Activated CD4-positive, alpha-beta memory T cell treated with anti-CD3 and anti-CD28 coated beads for 36 hours (primary cell): ENCODE measurements at regions not wholly inside any gene's neighbourhood (a gene's known extent, or its start where the extent isn't known, plus 50 kb on each side); places are given as distances from the start of the nearest gene placed in this dataset.
A peak's percentile ranks its signal among the peaks of the same experiment; 100 is the strongest.

Source experiments
- CTCF ChIA-PET: fragments of 350-600 bp; sonication (Branson Sonifier 250); formaldehyde crosslinking; loops from one replicate; lab custom pipeline; 2021; ENCODE audit warnings: antibody characterized with exemption, inconsistent platforms; lab: Charles Lee
- POLR2A ChIA-PET: fragments of 350-600 bp; sonication (Branson Sonifier 250); formaldehyde crosslinking; loops from one replicate; lab custom pipeline; 2021; ENCODE audit warnings: antibody characterized with exemption; lab: Charles Lee
- DNase-seq: peaks from one replicate; pipeline ENCODE4 v3.0.0-alpha.2; 2020
- H3K27ac Mint-ChIP-seq: one replicate; pipeline ENCODE4 v1.8.0; 2021; ENCODE audit warnings: mixed read lengths
- H3K27me3 Mint-ChIP-seq: one replicate; pipeline ENCODE4 v1.8.0; 2021; ENCODE audit warnings: mixed read lengths
- H3K36me3 Mint-ChIP-seq: one replicate; pipeline ENCODE4 v1.8.0; 2021; ENCODE audit warnings: mixed read lengths
- H3K4me1 Mint-ChIP-seq: one replicate; pipeline ENCODE4 v1.8.0; 2021; ENCODE audit warnings: low read depth, mixed read lengths
- H3K4me3 Mint-ChIP-seq: one replicate; pipeline ENCODE4 v1.8.0; 2021; ENCODE audit warnings: mild to moderate bottlenecking, mixed read lengths
- H3K9me3 Mint-ChIP-seq: one replicate; pipeline ENCODE4 v1.8.0; 2021; ENCODE audit warnings: mixed read lengths
- intact Hi-C: fragments of 100-400 bp; cut with micrococcal nuclease; formaldehyde crosslinking; loops from one replicate; pipeline ENCODE4 v1.15.1; 2023

DNA sequence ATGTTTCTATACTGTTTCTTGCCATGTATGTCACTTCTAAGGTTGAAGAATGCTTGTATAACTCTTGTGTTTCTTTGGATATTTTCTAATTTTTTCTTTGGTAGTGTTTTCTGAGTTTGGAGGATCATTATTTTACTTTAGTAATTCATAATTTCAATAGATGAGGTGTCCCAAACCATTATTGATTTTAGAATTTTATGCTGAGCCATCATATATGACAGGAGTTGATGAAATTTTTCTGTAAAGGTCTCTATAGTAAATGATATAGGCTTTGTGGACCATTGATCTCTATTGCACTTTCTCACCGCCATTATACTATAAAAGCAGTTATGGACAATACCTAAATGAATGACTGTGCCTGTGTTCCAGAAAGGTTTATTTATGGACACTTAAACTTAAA, 183.3 kb upstream of the PPP1R3A start:
- ChIA-PET POLR2A (no interaction called here), CTCF (no interaction called here)
- no peak for DNase-seq
- Mint-ChIP-seq H3K4me1 (no peaks in the 10 kb centered on the region), H3K9me3 (no peaks in the 10 kb centered on the region), H3K27me3 (peaks cover 9% of the 10 kb centered on the region), H3K27ac (no peak overlapping the region), H3K4me3 (no peak overlapping the region), H3K36me3 (no peaks in the 10 kb centered on the region)
- intact Hi-C loops, result no loop called here

DNA sequence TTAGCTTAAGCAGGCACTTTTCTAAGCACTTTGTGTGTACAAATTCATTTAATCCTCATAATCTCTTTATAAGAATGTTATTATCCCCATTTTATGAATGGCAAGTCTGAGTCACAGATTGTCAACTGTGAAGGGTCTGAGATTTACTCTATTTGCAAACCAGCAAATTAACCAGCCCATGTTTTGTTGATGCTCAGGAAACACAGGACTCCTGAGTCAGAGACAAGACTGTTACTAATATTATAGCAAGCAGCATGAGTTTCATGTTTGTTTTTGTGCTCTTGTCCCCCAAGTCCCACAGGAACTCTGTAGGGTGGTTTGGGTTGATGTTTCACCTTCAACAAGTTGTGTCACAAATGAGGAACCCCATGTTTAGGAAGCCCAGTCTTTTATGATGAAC, 182.0 kb upstream of the PPP1R3A start:
- no peak for DNase-seq
- H3K4me1 Mint-ChIP-seq, result no peaks in the 10 kb centered on the region
- ChIA-PET POLR2A (no interaction called here), CTCF (no interaction called here)
- H3K4me3 Mint-ChIP-seq, result no peak overlapping the region
- H3K36me3 Mint-ChIP-seq, result no peaks in the 10 kb centered on the region
- H3K27me3 Mint-ChIP-seq, result peaks cover 8% of the 10 kb centered on the region
- H3K27ac Mint-ChIP-seq, result no peak overlapping the region
- no peaks in the 10 kb centered on the region for H3K9me3 Mint-ChIP-seq
- intact Hi-C loops, result no loop called here

DNA sequence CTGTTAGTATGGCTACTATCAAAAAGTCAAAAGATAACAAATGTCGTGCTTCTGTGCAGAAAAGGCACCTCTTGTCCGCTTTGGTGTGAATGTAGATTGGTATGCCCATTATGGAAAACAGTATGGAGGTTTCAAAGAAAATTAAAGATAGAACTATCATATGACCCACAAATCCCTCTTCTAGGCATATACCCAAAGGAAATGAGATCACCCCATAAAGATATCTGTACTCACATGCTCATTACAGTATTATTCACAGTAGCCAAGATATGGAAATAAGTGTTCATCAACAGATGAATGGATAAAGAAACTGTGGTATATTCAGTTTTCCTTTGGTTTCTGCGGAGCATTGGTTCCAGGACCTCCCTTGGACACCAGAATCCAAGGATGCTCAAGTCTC, 180.5 kb upstream of the PPP1R3A start:
- no peak for DNase-seq
- intact Hi-C loops, result no loop called here
- Mint-ChIP-seq H3K27ac (no peak overlapping the region), H3K27me3 (peaks cover 12% of the 10 kb centered on the region), H3K4me1 (no peaks in the 10 kb centered on the region), H3K36me3 (no peaks in the 10 kb centered on the region), H3K9me3 (no peaks in the 10 kb centered on the region), H3K4me3 (no peak overlapping the region)
- ChIA-PET CTCF (no interaction called here), POLR2A (no interaction called here)

- Mint-ChIP-seq H3K27me3 (peaks cover 21% of the 10 kb centered on the region), H3K4me1 (no peaks in the 10 kb centered on the region), H3K27ac (no peak overlapping the region), H3K36me3 (no peaks in the 10 kb centered on the region), H3K4me3 (no peak overlapping the region), H3K9me3 (no peaks in the 10 kb centered on the region)
- POLR2A ChIA-PET, result no interaction called here
- no peak for DNase-seq
- CTCF ChIA-PET, result no interaction called here
- intact Hi-C loops, result no loop called here
Measured at GRCh38 chr7:114095885-114096284, 177.1 kb upstream of the PPP1R3A start.

GRCh38 chr7:114088470-114088940, 169.7 kb upstream of the PPP1R3A start:
- ChIA-PET POLR2A (no interaction called here), CTCF (no interaction called here)
- Mint-ChIP-seq H3K9me3 (no peaks in the 10 kb centered on the region), H3K27ac (no peak overlapping the region), H3K4me1 (peaks cover 28% of the 10 kb centered on the region), H3K36me3 (no peaks in the 10 kb centered on the region), H3K27me3 (peaks cover 49% of the 10 kb centered on the region), H3K4me3 (no peak overlapping the region)
- no peak for DNase-seq
- intact Hi-C loops, result loop anchor here (5.0 to 10.0 kb wide), 2 partner anchors 629 to 836 kb away; partner anchors contain the start of gene MDFIC

DNA sequence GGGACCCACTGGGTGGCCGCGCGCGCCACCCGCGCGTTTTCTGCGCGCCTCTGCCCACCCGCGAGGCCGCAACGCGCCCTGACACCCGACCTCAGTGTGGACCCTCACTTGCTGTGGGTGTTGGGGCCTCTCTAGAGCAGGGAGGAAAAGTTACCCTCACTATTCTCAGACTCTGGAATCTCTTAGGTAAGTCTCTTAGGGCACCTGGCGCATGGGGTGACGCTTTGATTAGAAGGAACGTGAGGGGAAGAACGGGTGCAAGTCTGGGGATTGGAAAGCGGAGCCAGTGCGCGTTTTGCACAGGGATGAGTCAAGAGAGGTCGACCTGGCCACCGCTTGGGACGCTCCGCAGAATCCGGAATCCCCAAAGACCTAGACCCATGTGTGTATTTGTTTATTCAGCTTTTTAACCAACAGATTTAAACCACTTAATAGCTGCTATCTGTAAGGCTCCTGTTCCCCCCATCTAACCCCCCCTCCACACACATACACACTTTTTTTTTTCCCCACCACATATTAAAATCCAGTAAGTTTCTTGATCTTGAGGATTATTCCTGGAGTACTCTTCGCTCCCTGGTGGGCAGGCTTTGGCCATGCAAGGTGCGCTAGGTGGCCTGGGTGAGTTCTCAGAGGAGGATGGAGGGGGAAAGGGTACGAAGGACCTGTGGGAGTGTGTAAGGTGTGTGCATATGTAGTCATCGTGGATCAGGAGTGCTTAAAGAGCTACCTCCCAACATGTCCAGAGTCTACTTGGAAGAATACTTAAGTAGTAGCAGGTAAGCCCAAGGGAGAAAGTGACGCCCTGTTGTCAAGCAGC, 169.1 kb upstream of the PPP1R3A start:
- DNase-seq, result no peak
- intact Hi-C loops, result loop anchor here (5.0 to 10.0 kb wide), 2 partner anchors 629 to 837 kb away; partner anchors contain the start of gene MDFIC

DNA sequence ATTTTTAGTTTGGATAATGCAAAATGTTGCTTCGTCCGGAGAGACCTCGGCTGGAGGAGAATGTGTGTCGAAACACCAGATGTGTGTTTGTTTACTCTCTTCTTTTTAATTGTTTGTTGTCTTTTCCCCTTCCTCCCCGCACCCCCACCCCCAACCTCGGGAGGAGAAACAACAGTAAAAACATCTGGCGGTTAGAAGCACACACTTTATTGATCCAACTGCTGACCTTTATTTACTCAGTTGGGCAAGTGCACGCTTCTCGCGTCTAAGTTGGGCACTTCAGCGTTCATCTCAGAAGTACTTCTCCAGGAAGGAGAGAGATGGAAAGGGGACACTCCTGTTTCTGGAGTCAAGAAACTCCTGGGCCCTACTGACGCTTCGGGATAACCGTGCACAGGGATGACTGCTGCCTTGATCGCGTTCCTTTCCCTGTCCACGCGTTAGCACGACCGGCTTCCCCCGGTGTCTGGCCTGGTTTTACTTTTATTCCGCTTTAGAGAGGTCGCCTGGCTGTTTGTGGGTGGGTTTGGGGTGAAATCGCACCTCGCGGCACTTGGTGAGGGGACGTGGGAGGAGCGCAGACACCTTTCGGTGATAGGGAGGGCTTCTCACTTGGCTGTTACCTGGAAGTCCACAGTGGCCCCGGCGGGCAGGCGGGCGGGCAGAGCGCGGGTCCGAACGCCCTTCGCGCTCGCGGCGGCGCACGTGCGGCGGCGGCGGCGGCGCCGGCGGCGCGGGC, 168.3 kb upstream of the PPP1R3A start:
- H3K27me3 Mint-ChIP-seq, result peaks cover 54% of the 10 kb centered on the region
- CTCF ChIA-PET, result no interaction called here
- peaks cover 38% of the 10 kb centered on the region for H3K4me1 Mint-ChIP-seq
- no peak overlapping the region for H3K27ac Mint-ChIP-seq
- no peaks in the 10 kb centered on the region for H3K36me3 Mint-ChIP-seq
- peak; percentile 10 for DNase-seq
- intact Hi-C loops, result loop anchor here (5.0 to 10.0 kb wide), 2 partner anchors 630 to 838 kb away; partner anchors contain the start of gene MDFIC
- peak overlapping the region; percentile 75 for H3K4me3 Mint-ChIP-seq
- H3K9me3 Mint-ChIP-seq, result no peaks in the 10 kb centered on the region
- POLR2A ChIA-PET, result no interaction called here

More for the DNA sequence above, 169.1 kb upstream of the PPP1R3A start:
- POLR2A ChIA-PET, result no interaction called here
- peaks cover 53% of the 10 kb centered on the region for H3K27me3 Mint-ChIP-seq
- H3K4me3 Mint-ChIP-seq, result no peak overlapping the region
- H3K27ac Mint-ChIP-seq, result no peak overlapping the region
- H3K36me3 Mint-ChIP-seq, result no peaks in the 10 kb centered on the region
- CTCF ChIA-PET, result no interaction called here
- H3K9me3 Mint-ChIP-seq, result no peaks in the 10 kb centered on the region
- peaks cover 35% of the 10 kb centered on the region for H3K4me1 Mint-ChIP-seq

DNA sequence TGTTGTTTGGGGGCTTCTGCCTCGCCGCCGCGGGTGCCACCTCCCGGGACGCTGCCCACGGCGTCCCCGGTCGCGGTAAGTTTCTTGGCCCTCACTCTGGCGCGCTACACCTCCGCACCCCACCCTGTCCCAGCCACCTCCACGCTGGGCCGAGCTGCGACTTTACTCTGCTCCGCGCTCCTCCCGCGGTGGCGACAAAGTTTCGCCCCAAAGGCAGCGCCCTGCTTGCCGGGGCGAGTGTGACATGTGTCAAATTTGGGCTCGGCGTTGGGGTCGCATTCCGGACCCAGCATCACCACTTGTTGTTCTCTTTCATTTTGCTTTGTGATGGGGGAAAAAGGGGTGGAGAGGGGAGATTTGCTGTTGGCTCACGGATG, 167.7 kb upstream of the PPP1R3A start:
- Mint-ChIP-seq H3K4me3 (peak overlapping the region; percentile 75), H3K27ac (no peak overlapping the region), H3K9me3 (no peaks in the 10 kb centered on the region), H3K4me1 (peaks cover 38% of the 10 kb centered on the region), H3K27me3 (peaks cover 56% of the 10 kb centered on the region), H3K36me3 (no peaks in the 10 kb centered on the region)
- intact Hi-C loops, result loop anchor here (5.0 to 10.0 kb wide), 2 partner anchors 631 to 838 kb away; partner anchors contain the start of gene MDFIC
- CTCF ChIA-PET, result no interaction called here
- DNase-seq, result peak; percentile 13
- POLR2A ChIA-PET, result no interaction called here

GRCh38 chr7:114085592-114086501, 167.0 kb upstream of the PPP1R3A start:
- H3K9me3 Mint-ChIP-seq, result no peaks in the 10 kb centered on the region
- H3K27me3 Mint-ChIP-seq, result peaks cover 59% of the 10 kb centered on the region
- H3K36me3 Mint-ChIP-seq, result no peaks in the 10 kb centered on the region
- peaks cover 38% of the 10 kb centered on the region for H3K4me1 Mint-ChIP-seq
- H3K27ac Mint-ChIP-seq, result no peak overlapping the region
- H3K4me3 Mint-ChIP-seq, result peak overlapping the region; percentile 77
- ChIA-PET POLR2A (no interaction called here), CTCF (no interaction called here)
- DNase-seq, result peak; percentile 52
- intact Hi-C loops, result loop anchor here (5.0 to 10.0 kb wide), 2 partner anchors 631 to 839 kb away; partner anchors contain the start of gene MDFIC

- ChIA-PET POLR2A (no interaction called here), CTCF (no interaction called here)
- intact Hi-C loops, result loop anchor here (5.0 to 10.0 kb wide), 2 partner anchors 632 to 840 kb away; partner anchors contain the start of gene MDFIC
- peaks cover 64% of the 10 kb centered on the region for H3K27me3 Mint-ChIP-seq
- no peak for DNase-seq
- H3K9me3 Mint-ChIP-seq, result no peaks in the 10 kb centered on the region
- H3K36me3 Mint-ChIP-seq, result no peaks in the 10 kb centered on the region
- peaks cover 38% of the 10 kb centered on the region for H3K4me1 Mint-ChIP-seq
- H3K4me3 Mint-ChIP-seq, result peak overlapping the region; percentile 77
- no peak overlapping the region for H3K27ac Mint-ChIP-seq
Measured at GRCh38 chr7:114085313-114085591, 166.4 kb upstream of the PPP1R3A start.

- Mint-ChIP-seq H3K4me1 (peaks cover 38% of the 10 kb centered on the region), H3K27me3 (peaks cover 66% of the 10 kb centered on the region), H3K36me3 (no peaks in the 10 kb centered on the region), H3K27ac (no peak overlapping the region), H3K4me3 (peak overlapping the region; percentile 77), H3K9me3 (no peaks in the 10 kb centered on the region)
- intact Hi-C loops, result loop anchor here (5.0 to 10.0 kb wide), 7 partner anchors 57 to 1828 kb away; partner anchors contain the start of gene MDFIC
- ChIA-PET POLR2A (no interaction called here), CTCF (no interaction called here)
- DNase-seq, result peak; percentile 21
Measured at GRCh38 chr7:114084472-114085312, 165.9 kb upstream of the PPP1R3A start.
